MM.1S (cell line): ENCODE measurements at regions not wholly inside any gene's neighbourhood (a gene's known extent, or its start where the extent isn't known, plus 50 kb on each side); places are given as distances from the start of the nearest gene placed in this dataset.

ENCODE experiments used
- EZH2 ChIP-seq: fragments of 300-600 bp; sonication (generic); optimal IDR thresholded peaks from 2 replicates; pipeline ENCODE3; 2017; ENCODE audit warnings: low read depth, mild to moderate bottlenecking, antibody characterized with exemption, low read length, mixed read lengths
- TF ChIP-seq, protein P1 (sequence below): fragments of 300-600 bp; sonication (generic); IDR thresholded peaks from 2 replicates; pipeline ENCODE4 v1.5.1; 2016; ENCODE audit warnings: antibody characterized with exemption, low read length, mixed read lengths

GRCh38 chr1:59158321-59158720, 138.6 kb upstream of the FGGY start:
- TF ChIP-seq EZH2: no peak
- TF ChIP-seq, protein P1, sequence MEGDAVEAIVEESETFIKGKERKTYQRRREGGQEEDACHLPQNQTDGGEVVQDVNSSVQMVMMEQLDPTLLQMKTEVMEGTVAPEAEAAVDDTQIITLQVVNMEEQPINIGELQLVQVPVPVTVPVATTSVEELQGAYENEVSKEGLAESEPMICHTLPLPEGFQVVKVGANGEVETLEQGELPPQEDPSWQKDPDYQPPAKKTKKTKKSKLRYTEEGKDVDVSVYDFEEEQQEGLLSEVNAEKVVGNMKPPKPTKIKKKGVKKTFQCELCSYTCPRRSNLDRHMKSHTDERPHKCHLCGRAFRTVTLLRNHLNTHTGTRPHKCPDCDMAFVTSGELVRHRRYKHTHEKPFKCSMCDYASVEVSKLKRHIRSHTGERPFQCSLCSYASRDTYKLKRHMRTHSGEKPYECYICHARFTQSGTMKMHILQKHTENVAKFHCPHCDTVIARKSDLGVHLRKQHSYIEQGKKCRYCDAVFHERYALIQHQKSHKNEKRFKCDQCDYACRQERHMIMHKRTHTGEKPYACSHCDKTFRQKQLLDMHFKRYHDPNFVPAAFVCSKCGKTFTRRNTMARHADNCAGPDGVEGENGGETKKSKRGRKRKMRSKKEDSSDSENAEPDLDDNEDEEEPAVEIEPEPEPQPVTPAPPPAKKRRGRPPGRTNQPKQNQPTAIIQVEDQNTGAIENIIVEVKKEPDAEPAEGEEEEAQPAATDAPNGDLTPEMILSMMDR: no peak
